ENCODE measurements at regions not wholly inside any gene's neighbourhood (a gene's known extent, or its start where the extent isn't known, plus 50 kb on each side); places are given as distances from the start of the nearest gene placed in this dataset.

- no peak for DNase-seq (ENCODE audit: extremely low read depth in 1 of 11, low read depth in 9 of 11, low spot score in 4 of 11)
These were observed 52.5 kb upstream of the STAM2 start for GRCh38 chr2:152227969-152228592.

GRCh38 chr2:152231446-152231845 is 55.9 kb upstream of the STAM2 start:
- DNase-seq (ENCODE audit: extremely low read depth in 1 of 11, low read depth in 9 of 11, low spot score in 4 of 11) = no peak

GRCh38 chr2:152234277-152234676 is 58.7 kb upstream of the STAM2 start:
- no peak for DNase-seq (ENCODE audit: extremely low read depth in 1 of 11, low read depth in 9 of 11, low spot score in 4 of 11)

- no peak for DNase-seq (ENCODE audit: extremely low read depth in 1 of 11, low read depth in 9 of 11, low spot score in 4 of 11)
These were observed 60.8 kb upstream of the STAM2 start for GRCh38 chr2:152236191-152236925.

- no peak for DNase-seq (ENCODE audit: extremely low read depth in 1 of 11, low read depth in 9 of 11, low spot score in 4 of 11)
These were observed 62.5 kb upstream of the STAM2 start for GRCh38 chr2:152238016-152238415.

- no peak for DNase-seq (ENCODE audit: extremely low read depth in 1 of 11, low read depth in 9 of 11, low spot score in 4 of 11)
These were observed 65.1 kb upstream of the STAM2 start for GRCh38 chr2:152240559-152241231.

GRCh38 chr2:152241948-152242729 is 66.6 kb upstream of the STAM2 start:
- DNase-seq (ENCODE audit: extremely low read depth in 1 of 11, low read depth in 9 of 11, low spot score in 4 of 11) = no peak

- DNase-seq (ENCODE audit: extremely low read depth in 1 of 11, low read depth in 9 of 11, low spot score in 4 of 11) = no peak
These were observed 67.4 kb upstream of the STAM2 start for GRCh38 chr2:152242787-152243472.

- DNase-seq (ENCODE audit: extremely low read depth in 1 of 11, low read depth in 9 of 11, low spot score in 4 of 11) = no peak
These were observed 68.4 kb upstream of the STAM2 start for GRCh38 chr2:152243761-152244640.

- DNase-seq (ENCODE audit: extremely low read depth in 1 of 11, low read depth in 9 of 11, low spot score in 4 of 11) = no peak
These were observed 70.1 kb upstream of the STAM2 start for GRCh38 chr2:152245653-152246052.

GRCh38 chr2:152246686-152247336 is 71.2 kb upstream of the STAM2 start:
- no peak for DNase-seq (ENCODE audit: extremely low read depth in 1 of 11, low read depth in 9 of 11, low spot score in 4 of 11)

- no peak for DNase-seq (ENCODE audit: extremely low read depth in 1 of 11, low read depth in 9 of 11, low spot score in 4 of 11)
These were observed 71.8 kb upstream of the STAM2 start for GRCh38 chr2:152247337-152247695.

GRCh38 chr2:152250421-152251100 is 75.0 kb upstream of the STAM2 start:
- DNase-seq (ENCODE audit: extremely low read depth in 1 of 11, low read depth in 9 of 11, low spot score in 4 of 11) = no peak

- peak in 1 of 11 donors; percentile 35 for DNase-seq (ENCODE audit: extremely low read depth in 1 of 11, low read depth in 9 of 11, low spot score in 4 of 11)
These were observed 75.6 kb upstream of the STAM2 start for GRCh38 chr2:152251211-152251610.

- DNase-seq (ENCODE audit: extremely low read depth in 1 of 11, low read depth in 9 of 11, low spot score in 4 of 11) = no peak
These were observed 76.2 kb upstream of the STAM2 start for GRCh38 chr2:152251811-152252210.

- DNase-seq (ENCODE audit: extremely low read depth in 1 of 11, low read depth in 9 of 11, low spot score in 4 of 11) = no peak
These were observed 78.9 kb upstream of the STAM2 start for GRCh38 chr2:152254486-152254885.

GRCh38 chr2:152254976-152255375 is 79.4 kb upstream of the STAM2 start:
- no peak for DNase-seq (ENCODE audit: extremely low read depth in 1 of 11, low read depth in 9 of 11, low spot score in 4 of 11)
